ENCODE measurements at regions not wholly inside any gene's neighbourhood (a gene's known extent, or its start where the extent isn't known, plus 50 kb on each side); places are given as distances from the start of the nearest gene placed in this dataset.
A peak's percentile ranks its signal among the peaks of the same experiment; 100 is the strongest.

- H3K36me3 ChIP-seq, result no peaks in the 10 kb centered on the region
- H3K27ac ChIP-seq, result no peak overlapping the region
- intact Hi-C loops (cut with DNase I), result no loop called here
- TF ChIP-seq CTCF (IDR thresholded peaks at IDR 0.05), result no peak
- no peak for DNase-seq
- ATAC-seq, result peak; percentile 81
- no peak overlapping the region for H3K4me3 ChIP-seq
- no peaks in the 10 kb centered on the region for H3K4me1 ChIP-seq
- H3K27me3 ChIP-seq, result no peaks in the 10 kb centered on the region
- peaks cover 0 to 10% of the 10 kb centered on the region in 2 donors for H3K9me3 ChIP-seq
Measured at GRCh38 chr11:116287866-116288265, 484.9 kb downstream of the BUD13 start.

GRCh38 chr11:116285026-116285425, 487.8 kb downstream of the BUD13 start:
- Histone ChIP-seq H3K27me3 (no peaks in the 10 kb centered on the region), H3K27ac (no peak overlapping the region), H3K4me1 (no peaks in the 10 kb centered on the region), H3K9me3 (peaks cover 0 to 6% of the 10 kb centered on the region in 2 donors), H3K36me3 (no peaks in the 10 kb centered on the region), H3K4me3 (no peak overlapping the region)
- no peak for TF ChIP-seq CTCF (IDR thresholded peaks at IDR 0.05)
- DNase-seq, result no peak
- intact Hi-C loops (cut with DNase I), result no loop called here
- ATAC-seq, result no peak

- H3K4me1 ChIP-seq, result no peaks in the 10 kb centered on the region
- H3K27me3 ChIP-seq, result no peaks in the 10 kb centered on the region
- peak; percentile 30 for ATAC-seq
- no peak for DNase-seq
- no peak overlapping the region for H3K4me3 ChIP-seq
- intact Hi-C loops (cut with DNase I), result no loop called here
- no peaks in the 10 kb centered on the region for H3K9me3 ChIP-seq
- no peaks in the 10 kb centered on the region for H3K36me3 ChIP-seq
- no peak for TF ChIP-seq CTCF (IDR thresholded peaks at IDR 0.05)
- H3K27ac ChIP-seq, result no peak overlapping the region
Measured at GRCh38 chr11:116283300-116283699, 489.5 kb downstream of the BUD13 start.

- no peak overlapping the region for H3K27ac ChIP-seq
- H3K36me3 ChIP-seq, result no peaks in the 10 kb centered on the region
- no peak for ATAC-seq
- H3K9me3 ChIP-seq, result no peaks in the 10 kb centered on the region
- H3K4me3 ChIP-seq, result no peak overlapping the region
- H3K4me1 ChIP-seq, result no peaks in the 10 kb centered on the region
- TF ChIP-seq CTCF (IDR thresholded peaks at IDR 0.05), result no peak
- H3K27me3 ChIP-seq, result no peaks in the 10 kb centered on the region
- intact Hi-C loops (cut with DNase I), result no loop called here
- no peak for DNase-seq
Measured at GRCh38 chr11:116282481-116282880, 490.3 kb downstream of the BUD13 start.

- no peaks in the 10 kb centered on the region for H3K36me3 ChIP-seq
- H3K4me3 ChIP-seq, result no peak overlapping the region
- intact Hi-C loops (cut with DNase I), result no loop called here
- H3K9me3 ChIP-seq, result no peaks in the 10 kb centered on the region
- H3K27me3 ChIP-seq, result no peaks in the 10 kb centered on the region
- H3K27ac ChIP-seq, result no peak overlapping the region
- peaks cover 0 to 3% of the 10 kb centered on the region in 2 donors for H3K4me1 ChIP-seq
- ATAC-seq (no peak), DNase-seq (no peak)
- no peak for TF ChIP-seq CTCF (IDR thresholded peaks at IDR 0.05)
Measured at GRCh38 chr11:116281173-116282160, 491.3 kb downstream of the BUD13 start.
